Esophagus squamous epithelium (tissue), 4 donors: ENCODE measurements at regions not wholly inside any gene's neighbourhood (a gene's known extent, or its start where the extent isn't known, plus 50 kb on each side); places are given as distances from the start of the nearest gene placed in this dataset.

Experiments used
- POLR2A ChIP-seq, 4 donors: fragments of 450-650 bp; IDR thresholded peaks; one replicate each; pipeline ENCODE4 v1.6.1; 2017; ENCODE audit warnings: antibody characterized with exemption in 4 of 4, mild to moderate bottlenecking in 4 of 4, moderate library complexity in 3 of 4
- TF ChIP-seq, protein P1 (sequence below), 6 experiments: fragments of 450-650 bp in 4 of 6; fragments of 200-600 bp in 2 of 6; sonication (generic) in 2 of 6; IDR thresholded peaks; one replicate each; pipeline ENCODE4 v1.5.1; 2016 to 2019; ENCODE audit warnings: antibody characterized with exemption in 6 of 6, mild to moderate bottlenecking in 4 of 6, moderate library complexity in 4 of 6

DNA sequence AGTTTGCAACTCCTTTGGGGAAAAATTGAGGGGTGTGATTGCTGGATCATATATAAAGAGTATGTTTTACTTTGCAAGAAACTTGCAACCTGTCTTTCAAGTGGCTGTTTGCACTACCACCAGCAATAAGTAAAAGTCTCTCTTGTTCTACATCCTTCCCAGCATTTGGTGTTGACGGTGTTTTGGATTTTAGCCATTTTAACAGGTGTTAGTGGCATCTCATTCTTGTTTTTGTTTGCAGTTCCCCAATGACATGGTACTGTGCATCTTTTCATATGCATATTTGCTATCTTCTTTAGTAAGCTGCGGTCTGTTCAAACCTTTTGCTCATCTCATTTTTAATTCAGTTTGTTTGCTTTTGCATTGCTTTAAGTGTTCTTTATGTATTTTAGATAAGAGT is 535.5 kb downstream of the LRRIQ3 start:
- TF ChIP-seq, protein P1, sequence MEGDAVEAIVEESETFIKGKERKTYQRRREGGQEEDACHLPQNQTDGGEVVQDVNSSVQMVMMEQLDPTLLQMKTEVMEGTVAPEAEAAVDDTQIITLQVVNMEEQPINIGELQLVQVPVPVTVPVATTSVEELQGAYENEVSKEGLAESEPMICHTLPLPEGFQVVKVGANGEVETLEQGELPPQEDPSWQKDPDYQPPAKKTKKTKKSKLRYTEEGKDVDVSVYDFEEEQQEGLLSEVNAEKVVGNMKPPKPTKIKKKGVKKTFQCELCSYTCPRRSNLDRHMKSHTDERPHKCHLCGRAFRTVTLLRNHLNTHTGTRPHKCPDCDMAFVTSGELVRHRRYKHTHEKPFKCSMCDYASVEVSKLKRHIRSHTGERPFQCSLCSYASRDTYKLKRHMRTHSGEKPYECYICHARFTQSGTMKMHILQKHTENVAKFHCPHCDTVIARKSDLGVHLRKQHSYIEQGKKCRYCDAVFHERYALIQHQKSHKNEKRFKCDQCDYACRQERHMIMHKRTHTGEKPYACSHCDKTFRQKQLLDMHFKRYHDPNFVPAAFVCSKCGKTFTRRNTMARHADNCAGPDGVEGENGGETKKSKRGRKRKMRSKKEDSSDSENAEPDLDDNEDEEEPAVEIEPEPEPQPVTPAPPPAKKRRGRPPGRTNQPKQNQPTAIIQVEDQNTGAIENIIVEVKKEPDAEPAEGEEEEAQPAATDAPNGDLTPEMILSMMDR (IDR thresholded peaks at IDR 0.05): no peak
- TF ChIP-seq POLR2A (IDR thresholded peaks at IDR 0.05): no peak
